ENCODE measurements at regions not wholly inside any gene's neighbourhood (a gene's known extent, or its start where the extent isn't known, plus 50 kb on each side); places are given as distances from the start of the nearest gene placed in this dataset.

DNA sequence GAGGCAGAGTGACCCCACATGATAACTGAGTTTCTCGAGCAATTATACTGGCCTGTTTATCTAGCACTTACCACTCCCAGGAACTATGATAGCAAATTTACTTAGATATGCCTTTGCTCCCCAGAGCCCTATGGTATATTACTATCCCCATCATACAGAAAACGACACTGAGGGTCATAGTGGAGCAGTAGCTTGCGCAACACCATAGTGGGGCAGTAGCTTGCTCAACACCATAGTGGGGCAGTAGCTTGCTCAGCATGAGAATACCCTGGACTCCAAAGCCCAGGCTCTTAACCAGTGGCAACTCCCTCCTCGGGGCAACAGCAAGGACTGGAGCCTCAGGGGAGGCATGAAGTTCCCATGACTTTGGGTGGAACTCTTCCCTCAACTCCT lies 211.9 kb downstream of the NPHP4 start:
- TF ChIP-seq FOXP2 (optimal IDR thresholded peaks at IDR 0.05; ENCODE audit: borderline replicate concordance, extremely low read depth, extremely low read length, insufficient read depth) (no peak), SIN3A (IDR thresholded peaks at IDR 0.05; ENCODE audit: borderline replicate concordance, insufficient read depth, low read length) (no peak), POLR2AphosphoS5 (IDR thresholded peaks at IDR 0.05; ENCODE audit: low read depth, low read length) (no peak), TAF1 (IDR thresholded peaks at IDR 0.05; ENCODE audit: borderline replicate concordance, insufficient read depth, low read length) (no peak), REST (IDR thresholded peaks at IDR 0.05; ENCODE audit: insufficient read depth in 1 of 2, low read depth in 2 of 2, low read length in 2 of 2) (no peak)

DNA sequence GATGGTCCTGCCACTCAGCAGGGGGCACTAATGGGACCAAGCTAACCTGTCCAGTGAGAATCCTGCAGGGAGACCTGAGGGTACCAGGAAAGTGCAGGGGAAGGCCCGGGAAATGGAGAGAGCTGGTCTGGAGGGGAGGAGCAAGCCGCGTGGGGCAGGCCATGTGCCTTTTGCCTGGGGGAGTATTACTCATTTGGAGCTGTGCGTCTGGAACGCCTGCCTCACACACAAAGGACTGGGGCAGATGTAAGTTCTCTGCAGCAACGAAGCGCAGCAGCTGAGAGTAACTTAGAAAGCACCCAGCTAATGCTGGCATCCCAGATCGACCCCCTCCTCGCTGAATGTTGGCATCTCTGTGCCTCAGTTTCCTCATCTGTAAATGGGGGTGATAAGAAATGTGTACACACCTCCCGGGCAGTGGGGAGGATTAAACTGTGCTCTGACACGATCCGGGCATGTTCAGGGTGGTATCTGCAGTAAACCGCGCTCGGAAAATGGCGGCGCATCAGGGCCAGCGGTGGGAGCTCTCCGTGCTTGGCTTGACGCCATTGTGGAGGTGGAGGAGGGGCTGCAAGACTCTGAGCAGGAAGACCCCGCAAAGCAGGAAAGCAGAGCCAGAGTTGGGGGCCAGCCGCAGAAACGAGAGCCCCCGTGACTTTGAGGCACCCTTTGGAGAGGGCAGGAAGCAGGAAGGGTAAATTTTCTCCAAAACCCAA lies 212.5 kb downstream of the NPHP4 start:
- no peak for TF ChIP-seq SIN3A (IDR thresholded peaks at IDR 0.05; ENCODE audit: borderline replicate concordance, insufficient read depth, low read length)
- TF ChIP-seq REST (IDR thresholded peaks at IDR 0.05; ENCODE audit: insufficient read depth in 1 of 2, low read depth in 2 of 2, low read length in 2 of 2) = no peak
- no peak for TF ChIP-seq FOXP2 (optimal IDR thresholded peaks at IDR 0.05; ENCODE audit: borderline replicate concordance, extremely low read depth, extremely low read length, insufficient read depth)
- TF ChIP-seq TAF1 (IDR thresholded peaks at IDR 0.05; ENCODE audit: borderline replicate concordance, insufficient read depth, low read length) = no peak
- TF ChIP-seq POLR2AphosphoS5 (IDR thresholded peaks at IDR 0.05; ENCODE audit: low read depth, low read length) = no peak

DNA sequence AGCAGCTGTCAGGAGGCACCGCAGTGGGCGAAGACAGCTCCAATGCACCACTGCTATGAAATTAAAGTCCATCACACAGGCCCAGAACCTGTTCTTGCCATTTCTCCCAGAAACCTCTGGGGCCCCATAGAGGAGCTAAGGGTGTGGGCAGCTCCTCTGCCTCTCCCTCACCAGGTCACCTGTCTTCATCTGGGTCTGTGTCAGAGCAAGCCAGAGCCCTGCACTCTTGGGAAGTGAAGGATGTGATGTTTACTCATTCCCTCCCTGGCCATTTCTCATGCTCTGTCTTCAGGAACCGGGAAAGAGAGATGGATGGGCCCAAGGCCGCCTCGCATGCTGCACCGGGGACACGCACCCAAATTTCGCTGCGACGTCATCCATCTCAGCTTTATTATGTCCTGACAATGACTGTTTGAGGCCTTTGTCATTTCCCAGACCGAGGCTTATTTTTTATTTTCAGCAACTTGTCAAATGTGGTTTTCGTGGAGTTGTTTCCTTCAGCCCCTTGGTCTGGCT lies 216.1 kb downstream of the NPHP4 start:
- no peak for TF ChIP-seq POLR2AphosphoS5 (IDR thresholded peaks at IDR 0.05; ENCODE audit: low read depth, low read length)
- TF ChIP-seq TAF1 (IDR thresholded peaks at IDR 0.05; ENCODE audit: borderline replicate concordance, insufficient read depth, low read length) = no peak
- TF ChIP-seq FOXP2 (optimal IDR thresholded peaks at IDR 0.05; ENCODE audit: borderline replicate concordance, extremely low read depth, extremely low read length, insufficient read depth) = no peak
- no peak for TF ChIP-seq SIN3A (IDR thresholded peaks at IDR 0.05; ENCODE audit: borderline replicate concordance, insufficient read depth, low read length)
- TF ChIP-seq REST (IDR thresholded peaks at IDR 0.05; ENCODE audit: insufficient read depth in 1 of 2, low read depth in 2 of 2, low read length in 2 of 2) = no peak

DNA sequence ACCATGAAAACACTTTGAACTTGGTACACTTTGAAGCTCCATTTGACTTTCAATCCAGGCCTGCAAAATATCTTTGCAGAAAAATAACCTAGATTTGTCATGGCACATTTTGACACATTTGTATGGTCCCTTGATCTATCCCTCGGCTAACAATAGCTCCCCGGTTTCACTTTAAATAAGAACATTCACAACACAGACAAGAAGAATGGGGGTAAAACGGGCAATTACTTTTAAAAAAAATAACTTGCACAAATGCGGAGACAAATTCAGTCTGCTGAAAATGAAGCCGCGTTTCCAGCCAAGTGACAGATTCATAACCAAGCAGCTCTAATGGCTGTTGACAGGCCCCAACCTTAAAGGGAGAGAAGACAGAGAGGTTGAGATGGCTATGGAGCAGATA lies 218.2 kb downstream of the NPHP4 start:
- TF ChIP-seq REST (IDR thresholded peaks at IDR 0.05; ENCODE audit: insufficient read depth in 1 of 2, low read depth in 2 of 2, low read length in 2 of 2) (no peak), FOXP2 (optimal IDR thresholded peaks at IDR 0.05; ENCODE audit: borderline replicate concordance, extremely low read depth, extremely low read length, insufficient read depth) (no peak), SIN3A (IDR thresholded peaks at IDR 0.05; ENCODE audit: borderline replicate concordance, insufficient read depth, low read length) (no peak), TAF1 (IDR thresholded peaks at IDR 0.05; ENCODE audit: borderline replicate concordance, insufficient read depth, low read length) (no peak), POLR2AphosphoS5 (IDR thresholded peaks at IDR 0.05; ENCODE audit: low read depth, low read length) (no peak)

All from PFSK-1 (cell line).